Liver (tissue), 3 donors: ENCODE measurements at regions not wholly inside any gene's neighbourhood (a gene's known extent, or its start where the extent isn't known, plus 50 kb on each side); places are given as distances from the start of the nearest gene placed in this dataset.

ENCODE experiments used
- RXRA ChIP-seq, 2 donors: IDR thresholded peaks; 2 replicates each; pipeline ENCODE4 v1.6.1; 2017 to 2018; ENCODE audit warnings: antibody characterized with exemption in 2 of 2, mild to moderate bottlenecking in 1 of 2
- TAF1 ChIP-seq: conservative IDR thresholded peaks from 2 replicates; pipeline ENCODE4 v1.6.1; 2016; ENCODE audit warnings: antibody characterized with exemption, mild to moderate bottlenecking
- TF ChIP-seq, protein P1 (sequence below): fragments of 150-350 bp; IDR thresholded peaks from 2 replicates; pipeline ENCODE4 v1.5.1; 2017; ENCODE audit warnings: improper control_type of control experiment, low read depth, low read length; ENCODE audit not compliant: missing input control
- donor health status: healthy.
- donor health status: healthy.

GRCh38 chr4:163414275-163414674, 59.3 kb downstream of the TKTL2 start:
- TF ChIP-seq, protein P1, sequence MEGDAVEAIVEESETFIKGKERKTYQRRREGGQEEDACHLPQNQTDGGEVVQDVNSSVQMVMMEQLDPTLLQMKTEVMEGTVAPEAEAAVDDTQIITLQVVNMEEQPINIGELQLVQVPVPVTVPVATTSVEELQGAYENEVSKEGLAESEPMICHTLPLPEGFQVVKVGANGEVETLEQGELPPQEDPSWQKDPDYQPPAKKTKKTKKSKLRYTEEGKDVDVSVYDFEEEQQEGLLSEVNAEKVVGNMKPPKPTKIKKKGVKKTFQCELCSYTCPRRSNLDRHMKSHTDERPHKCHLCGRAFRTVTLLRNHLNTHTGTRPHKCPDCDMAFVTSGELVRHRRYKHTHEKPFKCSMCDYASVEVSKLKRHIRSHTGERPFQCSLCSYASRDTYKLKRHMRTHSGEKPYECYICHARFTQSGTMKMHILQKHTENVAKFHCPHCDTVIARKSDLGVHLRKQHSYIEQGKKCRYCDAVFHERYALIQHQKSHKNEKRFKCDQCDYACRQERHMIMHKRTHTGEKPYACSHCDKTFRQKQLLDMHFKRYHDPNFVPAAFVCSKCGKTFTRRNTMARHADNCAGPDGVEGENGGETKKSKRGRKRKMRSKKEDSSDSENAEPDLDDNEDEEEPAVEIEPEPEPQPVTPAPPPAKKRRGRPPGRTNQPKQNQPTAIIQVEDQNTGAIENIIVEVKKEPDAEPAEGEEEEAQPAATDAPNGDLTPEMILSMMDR, result no peak
- no peak for TF ChIP-seq TAF1
- no peak for TF ChIP-seq RXRA (IDR thresholded peaks at IDR 0.05)
